Gastrocnemius medialis (tissue), 4 donors: ENCODE measurements at regions not wholly inside any gene's neighbourhood (a gene's known extent, or its start where the extent isn't known, plus 50 kb on each side); places are given as distances from the start of the nearest gene placed in this dataset.

Experiments
- ATAC-seq, 2 donors: fragments of 150-250 bp; one replicate each; pipeline ENCODE4 v1.9.1; 2016
- DNase-seq, 2 donors: peaks; one replicate each; pipeline ENCODE4 v3.0.0-alpha.2; 2019
- H3K27ac ChIP-seq, 4 donors: fragments of 200-600 bp; sonication (generic); 1 replicate in 1 of 4; 2 replicates in 3 of 4; pipeline ENCODE4 v1.5.1; 2016 to 2018; ENCODE audit warnings: mild to moderate bottlenecking in 2 of 4, moderate library complexity in 1 of 4
- H3K27me3 ChIP-seq, 3 donors: fragments of 200-600 bp; sonication (generic) in 2 of 3; 1 replicate in 1 of 3; 2 replicates in 2 of 3; pipeline versions ENCODE4 v1.5.1 to v1.6.0; 2016 to 2019; ENCODE audit warnings: mild to moderate bottlenecking in 1 of 3, moderate library complexity in 1 of 3
- H3K36me3 ChIP-seq, 2 donors: fragments of 200-600 bp; sonication (generic) in 1 of 2; one replicate each; pipeline ENCODE4 v1.5.1; 2017 to 2018
- H3K4me1 ChIP-seq, 2 donors: fragments of 200-600 bp; sonication (generic) in 1 of 2; one replicate each; pipeline ENCODE4 v1.5.1; 2016 to 2017; ENCODE audit warnings: mild to moderate bottlenecking in 2 of 2
- H3K4me3 ChIP-seq, 4 donors: fragments of 200-600 bp; sonication (generic) in 3 of 4; 1 replicate in 1 of 4; 2 replicates in 3 of 4; pipeline ENCODE4 v1.5.1; 2016 to 2019; ENCODE audit warnings: mild to moderate bottlenecking in 2 of 4
- H3K9me3 ChIP-seq, 3 donors: fragments of 200-600 bp; sonication (generic) in 2 of 3; 1 replicate in 1 of 3; 2 replicates in 2 of 3; pipeline ENCODE4 v1.5.1; 2016 to 2019
- POLR2A ChIP-seq, 2 donors: fragments of 450-650 bp; IDR thresholded peaks; one replicate each; pipeline ENCODE4 v1.6.1; 2017; ENCODE audit warnings: antibody characterized with exemption in 2 of 2, mild to moderate bottlenecking in 2 of 2, moderate library complexity in 2 of 2
- in situ Hi-C, 4 donors: fragments of 200-750 bp; cut with MboI; loops; one replicate each; pipeline versions ENCODE4 v1.15.0 to v1.8.0; 2017; ENCODE audit warnings: low sequenced_read_pairs in 4 of 4
- intact Hi-C: fragments of 100-400 bp; cut with DNase I; formaldehyde crosslinking; loops from one replicate; pipeline ENCODE4 v1.15.1; 2023; ENCODE audit warnings: low total_unique reads
- TF ChIP-seq, protein P1 (sequence below), 5 experiments: fragments of 450-650 bp in 3 of 5; fragments of 200-600 bp in 2 of 5; sonication (generic) in 2 of 5; IDR thresholded peaks in 4 of 5; conservative IDR thresholded peaks in 1 of 5; 1 replicate in 4 of 5; 2 replicates in 1 of 5; pipeline ENCODE4 v1.5.1; 2016 to 2019; ENCODE audit warnings: antibody characterized with exemption in 5 of 5, mild to moderate bottlenecking in 3 of 5, moderate library complexity in 3 of 5

DNA sequence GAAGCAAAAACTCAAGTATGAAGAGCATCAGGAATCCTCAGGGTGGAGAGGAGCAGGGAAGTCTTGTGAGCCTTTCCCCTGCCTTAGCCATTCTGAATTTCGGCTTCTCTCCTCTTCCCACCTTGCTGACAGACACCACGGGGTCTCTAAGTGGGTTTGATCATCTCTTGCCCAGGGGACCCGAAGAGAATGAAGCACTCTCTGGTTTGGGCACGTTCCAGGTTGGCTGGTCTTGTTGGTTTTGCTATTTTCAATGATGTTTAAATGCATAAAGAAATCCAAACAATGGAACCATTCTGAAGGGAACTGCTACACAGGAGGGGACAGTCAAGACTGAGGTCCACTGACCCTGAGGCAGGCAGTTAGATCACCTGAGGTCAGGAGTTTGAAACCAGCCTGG, 131.7 kb downstream of the PXDC1 start:
- TF ChIP-seq, protein P1, sequence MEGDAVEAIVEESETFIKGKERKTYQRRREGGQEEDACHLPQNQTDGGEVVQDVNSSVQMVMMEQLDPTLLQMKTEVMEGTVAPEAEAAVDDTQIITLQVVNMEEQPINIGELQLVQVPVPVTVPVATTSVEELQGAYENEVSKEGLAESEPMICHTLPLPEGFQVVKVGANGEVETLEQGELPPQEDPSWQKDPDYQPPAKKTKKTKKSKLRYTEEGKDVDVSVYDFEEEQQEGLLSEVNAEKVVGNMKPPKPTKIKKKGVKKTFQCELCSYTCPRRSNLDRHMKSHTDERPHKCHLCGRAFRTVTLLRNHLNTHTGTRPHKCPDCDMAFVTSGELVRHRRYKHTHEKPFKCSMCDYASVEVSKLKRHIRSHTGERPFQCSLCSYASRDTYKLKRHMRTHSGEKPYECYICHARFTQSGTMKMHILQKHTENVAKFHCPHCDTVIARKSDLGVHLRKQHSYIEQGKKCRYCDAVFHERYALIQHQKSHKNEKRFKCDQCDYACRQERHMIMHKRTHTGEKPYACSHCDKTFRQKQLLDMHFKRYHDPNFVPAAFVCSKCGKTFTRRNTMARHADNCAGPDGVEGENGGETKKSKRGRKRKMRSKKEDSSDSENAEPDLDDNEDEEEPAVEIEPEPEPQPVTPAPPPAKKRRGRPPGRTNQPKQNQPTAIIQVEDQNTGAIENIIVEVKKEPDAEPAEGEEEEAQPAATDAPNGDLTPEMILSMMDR (IDR thresholded peaks at IDR 0.05 in 4 of 5, conservative IDR thresholded peaks at IDR 0.05 in 1 of 5), result no peak
- no peak for TF ChIP-seq POLR2A (IDR thresholded peaks at IDR 0.05)
- Histone ChIP-seq H3K4me3 (no peak overlapping the region), H3K36me3 (no peaks in the 10 kb centered on the region), H3K9me3 (no peaks in the 10 kb centered on the region), H3K27ac (no peak overlapping the region), H3K4me1 (no peaks in the 10 kb centered on the region), H3K27me3 (peaks cover 0 to 6% (median 6%) of the 10 kb centered on the region in 3 donors)
- in situ Hi-C loops, result no loop called here
- no peak for ATAC-seq
- no peak for DNase-seq
- intact Hi-C loops, result no loop called here

DNA sequence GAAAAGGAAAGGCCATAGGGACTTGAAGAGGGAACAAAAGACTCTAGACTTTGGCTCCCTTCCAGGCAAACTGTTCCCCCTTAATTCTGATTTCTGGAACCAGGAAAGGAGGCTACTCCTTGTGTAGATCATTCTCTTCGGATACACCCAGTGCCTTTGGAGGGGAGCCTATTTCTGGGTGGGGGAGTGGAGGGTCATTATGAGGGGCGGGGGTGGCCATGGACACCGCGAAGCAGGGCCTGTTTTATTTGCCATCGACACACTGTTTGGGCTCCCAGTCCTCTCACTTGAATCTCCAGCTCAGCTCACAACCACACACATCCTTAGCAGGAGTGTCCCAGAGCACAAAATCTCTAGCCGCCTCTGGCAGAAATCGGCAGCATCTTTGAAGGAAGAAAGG, 132.3 kb downstream of the PXDC1 start:
- Histone ChIP-seq H3K4me1 (no peaks in the 10 kb centered on the region), H3K27ac (no peak overlapping the region), H3K9me3 (no peaks in the 10 kb centered on the region), H3K36me3 (no peaks in the 10 kb centered on the region), H3K27me3 (peaks cover 0 to 6% (median 6%) of the 10 kb centered on the region in 3 donors), H3K4me3 (no peak overlapping the region)
- intact Hi-C loops, result no loop called here
- in situ Hi-C loops, result no loop called here
- no peak for ATAC-seq
- TF ChIP-seq POLR2A (IDR thresholded peaks at IDR 0.05), result no peak
- no peak for DNase-seq

DNA sequence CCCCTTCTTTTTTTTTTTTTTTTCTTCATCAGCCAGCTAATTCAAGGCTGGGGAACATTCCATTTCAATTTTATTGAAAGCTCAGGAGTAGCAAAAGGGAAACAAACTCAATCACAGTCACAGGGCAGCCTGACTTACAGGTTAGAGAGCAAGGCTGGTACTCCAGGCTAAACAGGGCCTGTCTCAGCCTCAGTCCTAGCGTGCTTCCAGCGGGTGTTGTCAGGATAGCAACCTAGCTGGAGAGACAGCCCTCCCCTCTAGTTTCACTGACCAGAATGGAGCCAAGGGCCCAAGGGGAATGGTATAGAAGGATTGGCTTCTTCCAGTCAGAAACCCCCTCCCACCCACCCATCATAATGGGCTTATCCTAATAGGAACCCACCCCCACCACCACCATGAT, 132.9 kb downstream of the PXDC1 start:
- TF ChIP-seq, protein P1 (IDR thresholded peaks at IDR 0.05 in 4 of 5, conservative IDR thresholded peaks at IDR 0.05 in 1 of 5), result no peak
- TF ChIP-seq POLR2A (IDR thresholded peaks at IDR 0.05), result no peak
- ATAC-seq, result no peak

DNA sequence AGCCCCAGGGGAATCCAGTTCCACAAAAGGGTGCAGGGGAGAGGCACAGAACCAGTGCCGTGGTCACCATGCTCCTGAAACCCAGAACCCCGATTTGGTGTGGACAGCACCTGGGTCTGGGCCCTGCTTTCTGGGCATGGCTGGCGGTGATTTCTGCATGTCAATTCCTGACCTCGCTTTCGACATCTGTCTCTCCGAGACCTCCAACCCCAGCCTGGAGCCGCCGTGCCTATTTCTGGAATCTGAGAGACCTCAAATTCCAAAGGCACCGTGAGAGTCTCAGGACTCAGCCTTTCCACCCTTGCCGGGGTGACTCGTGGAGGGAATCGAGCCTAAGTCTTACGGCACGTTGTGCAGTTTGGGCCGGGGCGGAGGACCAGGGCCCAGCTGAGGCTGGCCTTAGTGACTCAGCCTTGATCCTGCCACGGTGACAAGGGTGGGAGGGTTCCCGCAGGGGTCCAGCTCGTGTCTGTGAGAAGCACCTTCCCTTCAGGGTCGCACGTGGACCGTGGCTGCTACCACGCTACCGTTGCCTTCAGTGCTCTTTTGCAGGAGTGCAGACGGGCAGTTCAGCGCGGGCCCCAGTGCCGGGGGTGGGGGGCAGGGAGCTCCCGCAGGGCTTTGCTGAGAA, 133.7 kb downstream of the PXDC1 start:
- Histone ChIP-seq H3K36me3 (no peaks in the 10 kb centered on the region), H3K4me3 (no peak overlapping the region), H3K27me3 (peaks cover 0 to 6% (median 0%) of the 10 kb centered on the region in 3 donors), H3K27ac (no peak overlapping the region), H3K4me1 (peaks cover 0 to under 1% of the 10 kb centered on the region in 2 donors), H3K9me3 (no peaks in the 10 kb centered on the region)
- ATAC-seq, result no peak
- intact Hi-C loops, result no loop called here
- DNase-seq, result no peak
- TF ChIP-seq, protein P1 (IDR thresholded peaks at IDR 0.05 in 4 of 5, conservative IDR thresholded peaks at IDR 0.05 in 1 of 5), result no peak
- no peak for TF ChIP-seq POLR2A (IDR thresholded peaks at IDR 0.05)
- in situ Hi-C loops, result no loop called here

More for the DNA sequence above, 132.9 kb downstream of the PXDC1 start:
- Histone ChIP-seq H3K4me1 (no peaks in the 10 kb centered on the region), H3K27me3 (peaks cover 0 to 6% (median 2%) of the 10 kb centered on the region in 3 donors), H3K36me3 (no peaks in the 10 kb centered on the region), H3K27ac (no peak overlapping the region), H3K9me3 (no peaks in the 10 kb centered on the region), H3K4me3 (no peak overlapping the region)
- in situ Hi-C loops (no loop called here), intact Hi-C loops (no loop called here)
- no peak for DNase-seq

DNA sequence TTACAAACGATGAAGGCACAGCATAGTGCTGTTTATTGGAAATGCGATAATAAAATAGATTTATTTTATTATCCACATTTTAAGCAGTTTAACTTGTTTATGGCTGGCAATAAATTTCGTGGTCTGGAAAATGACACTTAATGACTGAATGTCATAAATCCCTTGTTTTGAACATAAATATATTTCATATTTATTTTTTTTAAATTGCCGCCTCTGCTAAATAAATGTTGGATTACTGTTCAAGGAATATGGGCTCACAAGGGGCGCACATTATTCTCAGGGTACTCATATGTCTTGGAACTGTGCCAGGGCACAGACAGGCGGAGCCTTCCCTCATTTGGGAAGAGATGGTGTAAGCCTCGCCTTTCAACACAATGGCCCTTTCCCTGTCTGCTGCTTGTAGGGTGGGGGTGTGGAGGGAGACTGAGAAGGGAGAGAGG, 134.3 kb downstream of the PXDC1 start:
- no peak overlapping the region for H3K4me3 ChIP-seq
- no peaks in the 10 kb centered on the region for H3K9me3 ChIP-seq
- no peak overlapping the region for H3K27ac ChIP-seq
- ATAC-seq, result no peak
- intact Hi-C loops, result no loop called here
- no peaks in the 10 kb centered on the region for H3K36me3 ChIP-seq
- in situ Hi-C loops, result no loop called here
- TF ChIP-seq, protein P1 (IDR thresholded peaks at IDR 0.05 in 4 of 5, conservative IDR thresholded peaks at IDR 0.05 in 1 of 5), result no peak
- TF ChIP-seq POLR2A (IDR thresholded peaks at IDR 0.05), result no peak
- DNase-seq, result no peak
- H3K4me1 ChIP-seq, result peaks cover 0 to 4% of the 10 kb centered on the region in 2 donors
- peaks cover 0 to 6% (median 0%) of the 10 kb centered on the region in 3 donors for H3K27me3 ChIP-seq
